H9 (cell line): ENCODE measurements at regions not wholly inside any gene's neighbourhood (a gene's known extent, or its start where the extent isn't known, plus 50 kb on each side); places are given as distances from the start of the nearest gene placed in this dataset.

Experiments
- DNase-seq: peaks from one replicate; pipeline ENCODE4 v3.0.0-alpha.2; 2017
- H2AFZ ChIP-seq: one replicate; pipeline ENCODE4 v1.6.1; 2013; ENCODE audit warnings: mild to moderate bottlenecking, low read length, control low read depth, moderate library complexity
- H2AK5ac ChIP-seq: 2 replicates; pipeline ENCODE4 v1.6.1; 2013; ENCODE audit warnings: low read length, control low read depth, mixed read lengths; ENCODE audit not compliant: insufficient read length
- H2BK120ac ChIP-seq: one replicate; pipeline ENCODE4 v1.6.1; 2013; ENCODE audit warnings: low read depth, mild to moderate bottlenecking, low read length, control low read depth, inconsistent platforms; ENCODE audit not compliant: poor library complexity, severe bottlenecking
- H2BK12ac ChIP-seq: 2 replicates; pipeline ENCODE4 v1.6.1; 2013; ENCODE audit warnings: low read length, control low read depth, mixed read lengths, low read depth; ENCODE audit not compliant: insufficient read length
- H2BK15ac ChIP-seq: 2 replicates; pipeline ENCODE4 v1.6.1; 2013; ENCODE audit warnings: low read depth, low read length, control low read depth
- H2BK20ac ChIP-seq: one replicate; pipeline ENCODE4 v1.6.1; 2013; ENCODE audit warnings: low read depth, mild to moderate bottlenecking, low read length, control low read depth, inconsistent platforms; ENCODE audit not compliant: poor library complexity, severe bottlenecking
- H2BK5ac ChIP-seq: 2 replicates; pipeline ENCODE4 v1.6.1; 2013; ENCODE audit warnings: low read length, control low read depth, mixed read lengths; ENCODE audit not compliant: insufficient read length
- H3K14ac ChIP-seq: 2 replicates; pipeline ENCODE4 v1.6.1; 2013; ENCODE audit warnings: low read length, control low read depth; ENCODE audit not compliant: insufficient read depth
- H3K18ac ChIP-seq: 2 replicates; pipeline ENCODE4 v1.6.1; 2013; ENCODE audit warnings: low read depth, mild to moderate bottlenecking, mixed read lengths, low read length, control low read depth; ENCODE audit not compliant: insufficient read length
- H3K23ac ChIP-seq: 2 replicates; pipeline ENCODE4 v1.6.1; 2013; ENCODE audit warnings: low read length, control low read depth, mixed read lengths, low read depth; ENCODE audit not compliant: insufficient read length
- H3K23me2 ChIP-seq: 2 replicates; pipeline ENCODE4 v1.6.1; 2013; ENCODE audit warnings: low read depth, mild to moderate bottlenecking, mixed read lengths, low read length, control low read depth; ENCODE audit not compliant: insufficient read length, poor library complexity, severe bottlenecking
- H3K27ac ChIP-seq: 2 replicates; pipeline ENCODE4 v1.5.1; 2013; ENCODE audit warnings: low read length, control low read depth, mixed read lengths, low read depth; ENCODE audit not compliant: insufficient read length
- H3K27me3 ChIP-seq: 2 replicates; pipeline ENCODE4 v1.6.1; 2013; ENCODE audit warnings: low read length, control low read depth, inconsistent platforms; ENCODE audit not compliant: insufficient read depth
- H3K4ac ChIP-seq: 2 replicates; pipeline ENCODE4 v1.6.1; 2013; ENCODE audit warnings: low read depth, mild to moderate bottlenecking, control low read depth, inconsistent platforms, low read length, moderate library complexity
- H3K4me1 ChIP-seq: 2 replicates; pipeline ENCODE4 v1.6.1; 2013; ENCODE audit warnings: low read length, control low read depth, inconsistent platforms; ENCODE audit not compliant: insufficient read depth
- H3K4me2 ChIP-seq: 2 replicates; pipeline ENCODE4 v1.6.1; 2013; ENCODE audit warnings: low read length, control low read depth, mixed read lengths; ENCODE audit not compliant: insufficient read length, insufficient read depth
- H3K56ac ChIP-seq: 2 replicates; pipeline ENCODE4 v1.6.1; 2013; ENCODE audit warnings: low read depth, mild to moderate bottlenecking, mixed read lengths, low read length, control low read depth; ENCODE audit not compliant: insufficient read length
- H3K79me1 ChIP-seq: 2 replicates; pipeline ENCODE4 v1.6.1; 2013; ENCODE audit warnings: low read depth, mild to moderate bottlenecking, moderate library complexity, low read length, control low read depth, inconsistent platforms; ENCODE audit not compliant: insufficient read depth, poor library complexity, severe bottlenecking
- H3K79me2 ChIP-seq: 2 replicates; pipeline ENCODE4 v1.6.1; 2013; ENCODE audit warnings: low read length, control low read depth, inconsistent platforms; ENCODE audit not compliant: insufficient read depth
- H3K9ac ChIP-seq: 2 replicates; pipeline ENCODE4 v1.6.1; 2013; ENCODE audit warnings: low read length, control low read depth, mixed read lengths; ENCODE audit not compliant: insufficient read length; ENCODE audit errors: extremely low read depth
- H3K9me3 ChIP-seq: one replicate; pipeline ENCODE4 v1.6.1; 2013; ENCODE audit warnings: low read depth, low read length, inconsistent platforms; ENCODE audit not compliant: control insufficient read depth
- H3T11ph ChIP-seq: one replicate; pipeline ENCODE4 v1.6.1; 2013; ENCODE audit warnings: mild to moderate bottlenecking, low read length, control low read depth, inconsistent platforms
- H4K20me1 ChIP-seq: one replicate; pipeline ENCODE4 v1.6.1; 2013; ENCODE audit not compliant: control insufficient read depth, insufficient read length, insufficient read depth
- H4K5ac ChIP-seq: 2 replicates; pipeline ENCODE4 v1.6.1; 2013; ENCODE audit warnings: low read depth, mild to moderate bottlenecking, mixed read lengths, low read length, control low read depth; ENCODE audit not compliant: insufficient read length
- H4K8ac ChIP-seq: replicated peaks from 2 replicates; pipeline ENCODE4 v1.6.1; 2013; ENCODE audit warnings: low read length, control low read depth, mixed read lengths, low read depth; ENCODE audit not compliant: insufficient read length
- H4K91ac ChIP-seq: 2 replicates; pipeline ENCODE4 v1.6.1; 2013; ENCODE audit warnings: low read depth, mild to moderate bottlenecking, moderate library complexity, mixed read lengths, low read length, control low read depth; ENCODE audit not compliant: insufficient read length
- H3K27ac Mint-ChIP-seq, 3 experiments: 2 replicates in 2 of 3; 3 replicates in 1 of 3; pipeline ENCODE4 v1.8.0; 2020 to 2021; ENCODE audit warnings: mixed read lengths in 3 of 3, mild to moderate bottlenecking in 1 of 3, moderate library complexity in 1 of 3
- H3K27me3 Mint-ChIP-seq: 2 replicates; pipeline ENCODE4 v1.8.0; 2021; ENCODE audit warnings: low read depth, mild to moderate bottlenecking, moderate library complexity, mixed read lengths
- H3K36me3 Mint-ChIP-seq, 3 experiments: 2 replicates in 2 of 3; 3 replicates in 1 of 3; pipeline ENCODE4 v1.8.0; 2020 to 2021; ENCODE audit warnings: low read depth in 3 of 3, mixed read lengths in 3 of 3; ENCODE audit not compliant: insufficient read depth in 1 of 3
- H3K4me1 Mint-ChIP-seq, 2 experiments: 2 replicates each; pipeline ENCODE4 v1.8.0; 2020; ENCODE audit warnings: mixed read lengths in 2 of 2
- H3K4me3 Mint-ChIP-seq, 2 experiments: 2 replicates in 1 of 2; 3 replicates in 1 of 2; pipeline ENCODE4 v1.8.0; 2020 to 2021; ENCODE audit warnings: mild to moderate bottlenecking in 2 of 2, mixed read lengths in 2 of 2, moderate library complexity in 1 of 2
- H3K9me3 Mint-ChIP-seq, 2 experiments: 2 replicates in 1 of 2; 3 replicates in 1 of 2; pipeline ENCODE4 v1.8.0; 2020; ENCODE audit warnings: mild to moderate bottlenecking in 2 of 2, mixed read lengths in 2 of 2, moderate library complexity in 1 of 2
- WGBS: extraction: QIAGEN DNeasy Blood & Tissue Kit; methylation state at CpG from one replicate; pipeline ENCODE4 v1.1.7; 2013; ENCODE audit warnings: missing lambda C conversion rate, low lambda C conversion rate, mixed read lengths; ENCODE audit not compliant: insufficient read length; ENCODE audit errors: extremely low coverage; 5-methylcytosine and 5-hydroxymethylcytosine counted together
- TF ChIP-seq, protein P1 (sequence below): fragments of 200-600 bp; sonication (generic); conservative IDR thresholded peaks from 3 replicates; pipeline ENCODE4 v1.8.0; 2021; ENCODE audit warnings: antibody characterized with exemption, mild to moderate bottlenecking

GRCh38 chr13:91178099-91178498 lies 169.4 kb upstream of the MIR17HG start:
- H4K91ac ChIP-seq = no peak overlapping the region
- no peak overlapping the region for H4K5ac ChIP-seq
- H3K23ac ChIP-seq = no peak overlapping the region
- H3K4me3 Mint-ChIP-seq = no peak overlapping the region
- H2BK5ac ChIP-seq = no peak overlapping the region
- H3K9me3 Mint-ChIP-seq = peaks cover 0 to 2% of the 10 kb centered on the region in 2 experiments; a peak in 1 of 5 replicates
- no peak overlapping the region for H3K56ac ChIP-seq
- no peak overlapping the region for H2BK15ac ChIP-seq
- H3K79me1 ChIP-seq = no peaks in the 10 kb centered on the region
- H3K27ac Mint-ChIP-seq = no peak overlapping the region
- H2BK20ac ChIP-seq = no peak overlapping the region
- H4K8ac ChIP-seq = no peak overlapping the region
- no peak overlapping the region for H3K9ac ChIP-seq
- H3K27me3 Mint-ChIP-seq = peaks cover 30% of the 10 kb centered on the region
- H3K9me3 ChIP-seq = no peaks in the 10 kb centered on the region
- peaks cover 2 to 8% of the 10 kb centered on the region in 2 experiments for H3K4me1 Mint-ChIP-seq
- H3K4me1 ChIP-seq = no peaks in the 10 kb centered on the region
- TF ChIP-seq, protein P1, sequence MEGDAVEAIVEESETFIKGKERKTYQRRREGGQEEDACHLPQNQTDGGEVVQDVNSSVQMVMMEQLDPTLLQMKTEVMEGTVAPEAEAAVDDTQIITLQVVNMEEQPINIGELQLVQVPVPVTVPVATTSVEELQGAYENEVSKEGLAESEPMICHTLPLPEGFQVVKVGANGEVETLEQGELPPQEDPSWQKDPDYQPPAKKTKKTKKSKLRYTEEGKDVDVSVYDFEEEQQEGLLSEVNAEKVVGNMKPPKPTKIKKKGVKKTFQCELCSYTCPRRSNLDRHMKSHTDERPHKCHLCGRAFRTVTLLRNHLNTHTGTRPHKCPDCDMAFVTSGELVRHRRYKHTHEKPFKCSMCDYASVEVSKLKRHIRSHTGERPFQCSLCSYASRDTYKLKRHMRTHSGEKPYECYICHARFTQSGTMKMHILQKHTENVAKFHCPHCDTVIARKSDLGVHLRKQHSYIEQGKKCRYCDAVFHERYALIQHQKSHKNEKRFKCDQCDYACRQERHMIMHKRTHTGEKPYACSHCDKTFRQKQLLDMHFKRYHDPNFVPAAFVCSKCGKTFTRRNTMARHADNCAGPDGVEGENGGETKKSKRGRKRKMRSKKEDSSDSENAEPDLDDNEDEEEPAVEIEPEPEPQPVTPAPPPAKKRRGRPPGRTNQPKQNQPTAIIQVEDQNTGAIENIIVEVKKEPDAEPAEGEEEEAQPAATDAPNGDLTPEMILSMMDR = no peak
- no peaks in the 10 kb centered on the region; a peak in 1 of 7 replicates for H3K36me3 Mint-ChIP-seq
- no peak overlapping the region for H3T11ph ChIP-seq
- no peak overlapping the region for H2AK5ac ChIP-seq
- H2AFZ ChIP-seq = no peak overlapping the region
- H3K79me2 ChIP-seq = no peaks in the 10 kb centered on the region
- H3K4ac ChIP-seq = no peak overlapping the region
- no peak overlapping the region for H3K18ac ChIP-seq
- H3K4me2 ChIP-seq = no peak overlapping the region
- DNase-seq = no peak
- H3K27ac ChIP-seq = no peak overlapping the region
- H3K27me3 ChIP-seq = no peaks in the 10 kb centered on the region
- H3K14ac ChIP-seq = no peak overlapping the region
- no peak overlapping the region for H2BK12ac ChIP-seq
- H2BK120ac ChIP-seq = no peak overlapping the region
- H4K20me1 ChIP-seq = no peaks in the 10 kb centered on the region
- WGBS = no CpG with 5 or more reads among the region's 1 CpG
- no peaks in the 10 kb centered on the region for H3K23me2 ChIP-seq
